Panc1 (cell line): ENCODE measurements at regions not wholly inside any gene's neighbourhood (a gene's known extent, or its start where the extent isn't known, plus 50 kb on each side); places are given as distances from the start of the nearest gene placed in this dataset.

Experiments
- ATAC-seq: fragments of 200-7000 bp; cut with Tn5 transposase; 2 replicates; pipeline ENCODE4 v1.9.1; 2020; ENCODE audit warnings: mild to moderate bottlenecking, moderate library complexity
- BruUV-seq: library from RNA; stranded (reverse); fragments of 400-500 nt; replicated peaks from 2 replicates; lab custom pipeline; 2021; lab: Mats Ljungman, UMichigan
- CTCF ChIA-PET: fragments of 300-600 bp; sonication (Branson Sonifier 250); formaldehyde crosslinking; loops from one replicate; lab custom pipeline; 2022; ENCODE audit warnings: antibody characterized with exemption; lab: Charles Lee
- POLR2A ChIA-PET: fragments of 300-600 bp; sonication (Branson Sonifier 250); formaldehyde crosslinking; loops from one replicate; lab custom pipeline; 2022; ENCODE audit warnings: antibody characterized with exemption; lab: Charles Lee
- DNase-seq: peaks from one replicate; pipeline ENCODE4 v3.0.0-alpha.2; 2010; ENCODE audit warnings: low read depth, low spot score
- H3K27ac ChIP-seq: 2 replicates; pipeline ENCODE4 v1.5.1; 2011; ENCODE audit warnings: mild to moderate bottlenecking, low read length, inconsistent platforms
- H3K27me3 ChIP-seq: fragments of 200-500 bp; sonication (Bioruptor generic); 2 replicates; pipeline ENCODE4 v1.6.0; 2014; ENCODE audit warnings: low read length, inconsistent platforms; ENCODE audit not compliant: control insufficient read depth, insufficient read depth
- H3K36me3 ChIP-seq: fragments of 200-500 bp; sonication (Bioruptor generic); 2 replicates; pipeline ENCODE4 v1.5.1; 2014; ENCODE audit warnings: inconsistent platforms, mild to moderate bottlenecking, low read length, moderate library complexity; ENCODE audit not compliant: control insufficient read depth, insufficient read depth
- H3K4me1 ChIP-seq: 2 replicates; pipeline ENCODE4 v1.5.1; 2011; ENCODE audit warnings: inconsistent platforms, mild to moderate bottlenecking, low read length, moderate library complexity; ENCODE audit not compliant: control insufficient read depth, insufficient read depth
- H3K4me3 ChIP-seq, 2 experiments: 2 replicates each; pipeline ENCODE4 v1.5.1; 2011 to 2012; ENCODE audit warnings: low read depth in 2 of 2, low read length in 2 of 2, mild to moderate bottlenecking in 2 of 2, inconsistent platforms in 1 of 2, moderate library complexity in 1 of 2
- H3K9me3 ChIP-seq: fragments of 200-500 bp; sonication (Bioruptor generic); 2 replicates; pipeline ENCODE4 v1.5.1; 2014; ENCODE audit warnings: low read depth, mild to moderate bottlenecking, inconsistent platforms, low read length, moderate library complexity; ENCODE audit not compliant: control insufficient read depth, insufficient read depth
- POLR2AphosphoS5 ChIP-seq: IDR thresholded peaks from 2 replicates; pipeline ENCODE4 v1.6.1; 2012; ENCODE audit warnings: mild to moderate bottlenecking, low read depth, low read length, moderate library complexity
- SIN3A ChIP-seq: IDR thresholded peaks from 2 replicates; pipeline ENCODE4 v1.6.1; 2012; ENCODE audit warnings: low read depth, mild to moderate bottlenecking, low read length, moderate library complexity, borderline replicate concordance; ENCODE audit not compliant: insufficient read depth
- TCF7L2 ChIP-seq: IDR thresholded peaks from 2 replicates; pipeline ENCODE4 v1.6.1; 2011; ENCODE audit warnings: mild to moderate bottlenecking, low read depth, low read length, inconsistent platforms
- in situ Hi-C: cut with HindIII; loops from 2 replicates; pipeline ENCODE4 v1.10.0; 2016; ENCODE audit warnings: low sequenced_read_pairs, low pct_unique_long_range_greater_than_20kb
- intact Hi-C: fragments of 100-400 bp; cut with micrococcal nuclease; formaldehyde crosslinking; loops from one replicate; pipeline ENCODE4 v1.10.0; 2022; ENCODE audit not compliant: unreplicated experiment
- TF ChIP-seq, protein P1 (sequence below): fragments of 450-650 bp; IDR thresholded peaks from 2 replicates; pipeline ENCODE4 v1.5.1; 2017; ENCODE audit warnings: mild to moderate bottlenecking
- TF ChIP-seq, protein P2 (sequence below), 2 experiments: IDR thresholded peaks; 2 replicates each; pipeline ENCODE4 v1.6.1; 2011 to 2012; ENCODE audit warnings: low read depth in 2 of 2, control low read depth in 1 of 2, low read length in 1 of 2, mild to moderate bottlenecking in 1 of 2, moderate library complexity in 1 of 2; ENCODE audit not compliant: insufficient read depth in 1 of 2

DNA sequence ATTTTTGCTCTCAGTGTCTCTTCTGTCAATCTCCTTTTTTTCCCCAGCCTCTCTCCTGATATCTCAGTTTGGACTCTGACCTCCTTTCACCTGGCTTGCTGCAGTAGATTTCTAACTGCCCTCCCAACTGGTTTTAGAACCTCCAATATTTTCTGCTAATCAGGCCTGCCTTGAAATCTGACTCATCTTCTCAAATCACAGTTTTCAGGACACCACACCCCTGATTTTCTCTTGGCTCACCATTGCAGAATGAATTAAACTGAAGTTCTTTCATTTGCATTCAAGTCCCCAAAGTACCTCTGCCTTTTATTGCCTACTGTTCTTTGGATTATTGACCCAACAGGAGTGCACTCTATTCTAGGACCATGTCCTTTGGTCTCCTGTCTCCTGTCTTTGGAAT lies 310.4 kb upstream of the TRPC7 start:
- H3K27ac ChIP-seq = no peak overlapping the region
- in situ Hi-C loops (no loop called here), intact Hi-C loops (no loop called here)
- no peaks in the 10 kb centered on the region for H3K27me3 ChIP-seq
- DNase-seq (no peak), ATAC-seq (no peak)
- H3K9me3 ChIP-seq = no peaks in the 10 kb centered on the region
- no TSS peak for BruUV-seq
- H3K36me3 ChIP-seq = no peaks in the 10 kb centered on the region
- H3K4me3 ChIP-seq = no peak overlapping the region
- ChIA-PET CTCF (no interaction called here), POLR2A (no interaction called here)
- TF ChIP-seq, protein P1, sequence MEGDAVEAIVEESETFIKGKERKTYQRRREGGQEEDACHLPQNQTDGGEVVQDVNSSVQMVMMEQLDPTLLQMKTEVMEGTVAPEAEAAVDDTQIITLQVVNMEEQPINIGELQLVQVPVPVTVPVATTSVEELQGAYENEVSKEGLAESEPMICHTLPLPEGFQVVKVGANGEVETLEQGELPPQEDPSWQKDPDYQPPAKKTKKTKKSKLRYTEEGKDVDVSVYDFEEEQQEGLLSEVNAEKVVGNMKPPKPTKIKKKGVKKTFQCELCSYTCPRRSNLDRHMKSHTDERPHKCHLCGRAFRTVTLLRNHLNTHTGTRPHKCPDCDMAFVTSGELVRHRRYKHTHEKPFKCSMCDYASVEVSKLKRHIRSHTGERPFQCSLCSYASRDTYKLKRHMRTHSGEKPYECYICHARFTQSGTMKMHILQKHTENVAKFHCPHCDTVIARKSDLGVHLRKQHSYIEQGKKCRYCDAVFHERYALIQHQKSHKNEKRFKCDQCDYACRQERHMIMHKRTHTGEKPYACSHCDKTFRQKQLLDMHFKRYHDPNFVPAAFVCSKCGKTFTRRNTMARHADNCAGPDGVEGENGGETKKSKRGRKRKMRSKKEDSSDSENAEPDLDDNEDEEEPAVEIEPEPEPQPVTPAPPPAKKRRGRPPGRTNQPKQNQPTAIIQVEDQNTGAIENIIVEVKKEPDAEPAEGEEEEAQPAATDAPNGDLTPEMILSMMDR = no peak
- TF ChIP-seq, protein P2, sequence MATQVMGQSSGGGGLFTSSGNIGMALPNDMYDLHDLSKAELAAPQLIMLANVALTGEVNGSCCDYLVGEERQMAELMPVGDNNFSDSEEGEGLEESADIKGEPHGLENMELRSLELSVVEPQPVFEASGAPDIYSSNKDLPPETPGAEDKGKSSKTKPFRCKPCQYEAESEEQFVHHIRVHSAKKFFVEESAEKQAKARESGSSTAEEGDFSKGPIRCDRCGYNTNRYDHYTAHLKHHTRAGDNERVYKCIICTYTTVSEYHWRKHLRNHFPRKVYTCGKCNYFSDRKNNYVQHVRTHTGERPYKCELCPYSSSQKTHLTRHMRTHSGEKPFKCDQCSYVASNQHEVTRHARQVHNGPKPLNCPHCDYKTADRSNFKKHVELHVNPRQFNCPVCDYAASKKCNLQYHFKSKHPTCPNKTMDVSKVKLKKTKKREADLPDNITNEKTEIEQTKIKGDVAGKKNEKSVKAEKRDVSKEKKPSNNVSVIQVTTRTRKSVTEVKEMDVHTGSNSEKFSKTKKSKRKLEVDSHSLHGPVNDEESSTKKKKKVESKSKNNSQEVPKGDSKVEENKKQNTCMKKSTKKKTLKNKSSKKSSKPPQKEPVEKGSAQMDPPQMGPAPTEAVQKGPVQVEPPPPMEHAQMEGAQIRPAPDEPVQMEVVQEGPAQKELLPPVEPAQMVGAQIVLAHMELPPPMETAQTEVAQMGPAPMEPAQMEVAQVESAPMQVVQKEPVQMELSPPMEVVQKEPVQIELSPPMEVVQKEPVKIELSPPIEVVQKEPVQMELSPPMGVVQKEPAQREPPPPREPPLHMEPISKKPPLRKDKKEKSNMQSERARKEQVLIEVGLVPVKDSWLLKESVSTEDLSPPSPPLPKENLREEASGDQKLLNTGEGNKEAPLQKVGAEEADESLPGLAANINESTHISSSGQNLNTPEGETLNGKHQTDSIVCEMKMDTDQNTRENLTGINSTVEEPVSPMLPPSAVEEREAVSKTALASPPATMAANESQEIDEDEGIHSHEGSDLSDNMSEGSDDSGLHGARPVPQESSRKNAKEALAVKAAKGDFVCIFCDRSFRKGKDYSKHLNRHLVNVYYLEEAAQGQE (IDR thresholded peaks at IDR 0.05; ENCODE audit: insufficient read depth in 1 of 2, low read depth in 2 of 2, low read length in 1 of 2) = no peak
- TF ChIP-seq SIN3A = no peak
- TF ChIP-seq TCF7L2 = no peak
- TF ChIP-seq POLR2AphosphoS5 = no peak
- H3K4me1 ChIP-seq = no peaks in the 10 kb centered on the region

DNA sequence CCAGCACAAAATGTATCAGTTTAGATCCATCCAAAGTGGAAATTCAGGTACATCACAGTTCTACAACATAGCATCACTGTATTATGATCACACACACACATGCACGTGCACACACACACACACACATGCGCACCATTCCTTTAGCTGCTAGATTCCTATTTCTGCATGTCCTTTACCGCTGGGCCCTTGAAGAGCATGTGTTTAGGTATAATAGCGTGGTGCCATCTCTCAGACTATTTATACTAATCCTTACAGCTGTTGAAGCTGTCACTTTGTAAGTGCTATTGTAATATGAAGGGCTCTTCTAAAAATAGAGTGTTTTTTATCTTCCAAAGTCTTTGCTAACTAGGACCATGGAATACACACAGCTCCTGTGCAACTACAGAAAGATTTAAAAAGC lies 308.8 kb upstream of the TRPC7 start:
- no peaks in the 10 kb centered on the region for H3K9me3 ChIP-seq
- POLR2A ChIA-PET = no interaction called here
- no peak for DNase-seq
- CTCF ChIA-PET = no interaction called here
- no peaks in the 10 kb centered on the region for H3K27me3 ChIP-seq
- H3K4me3 ChIP-seq = no peak overlapping the region
- TF ChIP-seq, protein P2 (IDR thresholded peaks at IDR 0.05; ENCODE audit: insufficient read depth in 1 of 2, low read depth in 2 of 2, low read length in 1 of 2) = no peak
- TF ChIP-seq POLR2AphosphoS5 = no peak
- TF ChIP-seq, protein P1 = no peak
- TF ChIP-seq TCF7L2 = no peak
- TF ChIP-seq SIN3A = no peak
- H3K36me3 ChIP-seq = no peaks in the 10 kb centered on the region
- in situ Hi-C loops (no loop called here), intact Hi-C loops (no loop called here)
- no TSS peak for BruUV-seq
- H3K4me1 ChIP-seq = no peaks in the 10 kb centered on the region
- no peak for ATAC-seq
- no peak overlapping the region for H3K27ac ChIP-seq
